ENCODE measurements at regions not wholly inside any gene's neighbourhood (a gene's known extent, or its start where the extent isn't known, plus 50 kb on each side); places are given as distances from the start of the nearest gene placed in this dataset.
A peak's percentile ranks its signal among the peaks of the same experiment; 100 is the strongest.
"Not testable (repeated sequence)": the region's sequence is repeated elsewhere in the genome, so short reads cannot be mapped to it uniquely, and the experiment has no call there.

DNA sequence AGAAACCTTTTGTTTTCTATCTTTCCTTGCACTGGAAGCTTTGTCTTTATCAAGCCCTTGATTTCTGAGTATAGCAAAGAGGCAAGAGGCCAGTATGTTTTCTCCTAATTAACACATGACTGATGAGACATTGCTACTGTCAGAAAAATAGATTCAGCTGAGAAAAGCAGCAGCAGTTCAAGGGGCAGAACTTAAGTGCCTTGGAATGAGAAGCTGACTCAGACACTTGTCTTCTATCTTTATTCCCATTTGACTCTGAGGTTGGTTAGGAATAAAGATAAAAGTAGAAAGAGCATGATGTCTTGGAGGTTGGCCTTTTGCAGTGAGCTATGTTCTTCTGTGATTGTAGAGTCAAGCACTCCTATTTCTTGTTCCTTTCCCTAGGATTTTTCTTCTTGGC is 79.1 kb upstream of the MAN1A1 start (continued):
- TF ChIP-seq GTF2I (CRISPR knock-in tag; conservative IDR thresholded peaks at IDR 0.05) (no peak), ZNF263 (CRISPR knock-in tag; IDR thresholded peaks at IDR 0.05; ENCODE audit: low read depth) (no peak)
- TF ChIP-seq, protein P1, sequence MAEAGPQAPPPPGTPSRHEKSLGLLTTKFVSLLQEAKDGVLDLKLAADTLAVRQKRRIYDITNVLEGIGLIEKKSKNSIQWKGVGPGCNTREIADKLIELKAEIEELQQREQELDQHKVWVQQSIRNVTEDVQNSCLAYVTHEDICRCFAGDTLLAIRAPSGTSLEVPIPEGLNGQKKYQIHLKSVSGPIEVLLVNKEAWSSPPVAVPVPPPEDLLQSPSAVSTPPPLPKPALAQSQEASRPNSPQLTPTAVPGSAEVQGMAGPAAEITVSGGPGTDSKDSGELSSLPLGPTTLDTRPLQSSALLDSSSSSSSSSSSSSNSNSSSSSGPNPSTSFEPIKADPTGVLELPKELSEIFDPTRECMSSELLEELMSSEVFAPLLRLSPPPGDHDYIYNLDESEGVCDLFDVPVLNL (CRISPR knock-in tag; IDR thresholded peaks at IDR 0.05; ENCODE audit: borderline replicate concordance, low read depth) = no peak
- TF ChIP-seq, protein P2, sequence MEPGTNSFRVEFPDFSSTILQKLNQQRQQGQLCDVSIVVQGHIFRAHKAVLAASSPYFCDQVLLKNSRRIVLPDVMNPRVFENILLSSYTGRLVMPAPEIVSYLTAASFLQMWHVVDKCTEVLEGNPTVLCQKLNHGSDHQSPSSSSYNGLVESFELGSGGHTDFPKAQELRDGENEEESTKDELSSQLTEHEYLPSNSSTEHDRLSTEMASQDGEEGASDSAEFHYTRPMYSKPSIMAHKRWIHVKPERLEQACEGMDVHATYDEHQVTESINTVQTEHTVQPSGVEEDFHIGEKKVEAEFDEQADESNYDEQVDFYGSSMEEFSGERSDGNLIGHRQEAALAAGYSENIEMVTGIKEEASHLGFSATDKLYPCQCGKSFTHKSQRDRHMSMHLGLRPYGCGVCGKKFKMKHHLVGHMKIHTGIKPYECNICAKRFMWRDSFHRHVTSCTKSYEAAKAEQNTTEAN (CRISPR knock-in tag; IDR thresholded peaks at IDR 0.05) = no peak

DNA sequence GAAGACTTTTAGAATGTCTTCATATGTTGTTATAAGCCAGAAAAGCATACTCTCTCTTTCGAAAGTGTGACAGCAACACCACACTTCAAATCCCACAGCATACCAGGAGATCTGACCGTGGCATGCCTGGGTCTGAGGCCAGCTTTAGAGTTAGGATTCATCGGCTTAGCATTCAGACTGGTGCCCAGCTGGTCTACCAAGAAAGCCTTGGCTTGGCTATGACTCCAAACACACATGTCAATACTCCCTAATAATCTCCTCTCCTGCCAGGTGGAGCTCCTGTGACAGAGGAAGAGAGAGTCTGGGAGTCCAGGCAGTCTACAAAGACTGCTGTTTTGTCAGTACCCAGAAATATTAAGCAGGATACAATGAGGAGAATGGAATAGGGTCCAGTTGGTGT is 77.1 kb upstream of the MAN1A1 start:
- H3K4me3 Mint-ChIP-seq = no peak overlapping the region
- no peak for ATAC-seq
- no peaks in the 10 kb centered on the region for H3K4me1 Mint-ChIP-seq
- ChIA-PET POLR2A (no interaction called here), CTCF (no interaction called here)
- H3K27me3 Mint-ChIP-seq (ENCODE audit: low read depth) = no peaks in the 10 kb centered on the region
- no peak for DNase-seq (ENCODE audit: low spot score)
- no peaks in the 10 kb centered on the region for H3K36me3 Mint-ChIP-seq
- no peak for TF ChIP-seq CBFB (CRISPR knock-in tag; IDR thresholded peaks at IDR 0.05; ENCODE audit: low read depth)
- TF ChIP-seq TEAD4 (CRISPR knock-in tag; IDR thresholded peaks at IDR 0.05) = no peak
- no peak for TF ChIP-seq ZNF423 (CRISPR knock-in tag; IDR thresholded peaks at IDR 0.05)
- TF ChIP-seq IRF2 (CRISPR knock-in tag; IDR thresholded peaks at IDR 0.05; ENCODE audit: borderline replicate concordance, low read depth) = no peak
- no peak for TF ChIP-seq NR1H2 (CRISPR knock-in tag; IDR thresholded peaks at IDR 0.05)
- no peak overlapping the region for H3K27ac Mint-ChIP-seq
- H3K9me3 Mint-ChIP-seq = peaks cover 21% of the 10 kb centered on the region

DNA sequence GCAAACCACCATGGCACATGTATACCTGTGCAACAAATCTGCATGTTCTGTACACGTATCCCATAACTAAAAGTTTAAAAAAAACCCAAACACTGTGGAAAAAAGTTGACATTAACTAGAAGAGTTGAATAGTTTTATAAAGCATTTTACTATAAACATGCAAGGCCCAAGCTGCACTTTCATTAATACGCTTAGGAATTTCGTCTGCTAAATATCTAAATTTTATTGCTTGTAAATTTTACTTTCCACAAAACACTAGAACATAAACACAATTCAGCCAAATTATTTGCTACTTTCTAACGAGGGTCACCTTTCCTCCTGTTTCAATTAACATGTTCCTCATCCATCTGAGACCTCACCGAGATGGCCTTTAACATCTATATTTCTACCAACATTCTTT is 74.4 kb upstream of the MAN1A1 start:
- Mint-ChIP-seq H3K36me3 (peaks cover 3% of the 10 kb centered on the region; the same call in 1 of the 2 replicates), H3K27me3 (ENCODE audit: low read depth) (no peaks in the 10 kb centered on the region), H3K4me1 (no peaks in the 10 kb centered on the region), H3K4me3 (no peak overlapping the region), H3K9me3 (peaks cover 43% of the 10 kb centered on the region), H3K27ac (no peak overlapping the region)
- no peak for ATAC-seq
- ChIA-PET CTCF (no interaction called here), POLR2A (no interaction called here)
- TF ChIP-seq CBFB (CRISPR knock-in tag; IDR thresholded peaks at IDR 0.05; ENCODE audit: low read depth) (no peak), SMAD3 (CRISPR knock-in tag; IDR thresholded peaks at IDR 0.05; ENCODE audit: borderline replicate concordance) (no peak), ZNF423 (CRISPR knock-in tag; IDR thresholded peaks at IDR 0.05) (no peak), MYBL2 (CRISPR knock-in tag; IDR thresholded peaks at IDR 0.05) (no peak), GRHL2 (CRISPR knock-in tag; IDR thresholded peaks at IDR 0.05; ENCODE audit: insufficient replicate concordance, severe bottlenecking) (no peak), JUN (CRISPR knock-in tag; IDR thresholded peaks at IDR 0.05) (no peak)
- TF ChIP-seq, protein P3, sequence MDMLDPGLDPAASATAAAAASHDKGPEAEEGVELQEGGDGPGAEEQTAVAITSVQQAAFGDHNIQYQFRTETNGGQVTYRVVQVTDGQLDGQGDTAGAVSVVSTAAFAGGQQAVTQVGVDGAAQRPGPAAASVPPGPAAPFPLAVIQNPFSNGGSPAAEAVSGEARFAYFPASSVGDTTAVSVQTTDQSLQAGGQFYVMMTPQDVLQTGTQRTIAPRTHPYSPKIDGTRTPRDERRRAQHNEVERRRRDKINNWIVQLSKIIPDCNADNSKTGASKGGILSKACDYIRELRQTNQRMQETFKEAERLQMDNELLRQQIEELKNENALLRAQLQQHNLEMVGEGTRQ (CRISPR knock-in tag; IDR thresholded peaks at IDR 0.05) = no peak
- TF ChIP-seq, protein P4, sequence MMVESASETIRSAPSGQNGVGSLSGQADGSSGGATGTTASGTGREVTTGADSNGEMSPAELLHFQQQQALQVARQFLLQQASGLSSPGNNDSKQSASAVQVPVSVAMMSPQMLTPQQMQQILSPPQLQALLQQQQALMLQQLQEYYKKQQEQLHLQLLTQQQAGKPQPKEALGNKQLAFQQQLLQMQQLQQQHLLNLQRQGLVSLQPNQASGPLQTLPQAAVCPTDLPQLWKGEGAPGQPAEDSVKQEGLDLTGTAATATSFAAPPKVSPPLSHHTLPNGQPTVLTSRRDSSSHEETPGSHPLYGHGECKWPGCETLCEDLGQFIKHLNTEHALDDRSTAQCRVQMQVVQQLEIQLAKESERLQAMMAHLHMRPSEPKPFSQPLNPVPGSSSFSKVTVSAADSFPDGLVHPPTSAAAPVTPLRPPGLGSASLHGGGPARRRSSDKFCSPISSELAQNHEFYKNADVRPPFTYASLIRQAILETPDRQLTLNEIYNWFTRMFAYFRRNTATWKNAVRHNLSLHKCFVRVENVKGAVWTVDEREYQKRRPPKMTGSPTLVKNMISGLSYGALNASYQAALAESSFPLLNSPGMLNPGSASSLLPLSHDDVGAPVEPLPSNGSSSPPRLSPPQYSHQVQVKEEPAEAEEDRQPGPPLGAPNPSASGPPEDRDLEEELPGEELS (CRISPR knock-in tag; IDR thresholded peaks at IDR 0.05) = no peak
- TF ChIP-seq, protein P1 (CRISPR knock-in tag; IDR thresholded peaks at IDR 0.05; ENCODE audit: borderline replicate concordance, low read depth) = no peak
- DNase-seq (ENCODE audit: low spot score) = no peak

DNA sequence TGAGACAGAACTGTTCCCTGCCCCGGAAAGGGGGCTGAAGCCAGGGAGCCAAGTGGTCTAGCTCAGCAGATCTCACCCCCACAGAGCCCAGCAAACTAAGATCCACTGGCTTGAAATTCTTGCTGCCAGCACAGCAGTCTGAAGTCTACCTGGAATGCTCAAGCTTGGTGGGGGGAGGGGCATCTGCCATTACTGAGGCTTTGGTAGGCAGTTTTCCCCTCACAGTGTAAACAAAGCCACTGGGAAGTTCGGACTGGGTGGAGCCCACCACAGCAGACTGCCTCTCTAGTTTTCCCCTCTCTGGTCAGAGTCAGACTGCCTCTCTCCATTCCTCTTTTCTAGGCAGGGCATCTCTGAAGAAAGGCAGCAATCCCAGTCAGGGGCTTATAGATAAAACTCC is 68.5 kb upstream of the MAN1A1 start:
- H3K9me3 Mint-ChIP-seq = peaks cover 66% of the 10 kb centered on the region
- H3K4me1 Mint-ChIP-seq; ATAC-seq; H3K4me3 Mint-ChIP-seq; H3K36me3 Mint-ChIP-seq; POLR2A ChIA-PET; H3K27me3 Mint-ChIP-seq (ENCODE audit: low read depth); H3K27ac Mint-ChIP-seq; CTCF ChIA-PET: not testable (repeated sequence)
- DNase-seq (ENCODE audit: low spot score) = peak; percentile 16
